HepG2 (cell line): ENCODE measurements at regions not wholly inside any gene's neighbourhood (a gene's known extent, or its start where the extent isn't known, plus 50 kb on each side); places are given as distances from the start of the nearest gene placed in this dataset.

ENCODE experiments used
- ATAC-seq: fragments of 200-7000 bp; cut with Tn5 transposase; 3 replicates; pipeline ENCODE4 v1.9.1; 2020; ENCODE audit warnings: mild to moderate bottlenecking, moderate library complexity
- BruUV-seq: library from RNA; stranded (reverse); fragments of 400-500 nt; replicated peaks from 2 replicates; lab custom pipeline; 2021; lab: Mats Ljungman, UMichigan
- CTCF ChIA-PET: fragments of 300-600 bp; formaldehyde crosslinking; extraction: SDS; loops from one replicate; lab custom pipeline; 2021; ENCODE audit warnings: low total read pairs, inconsistent platforms, low intra/inter-chr PET ratio; lab: Yijun Ruan, JAX
- POLR2A ChIA-PET: fragments of 350-600 bp; sonication (Branson Sonifier 250); formaldehyde crosslinking; loops from one replicate; lab custom pipeline; 2020; ENCODE audit warnings: antibody characterized with exemption, inconsistent platforms; lab: Yijun Ruan, JAX
- DNase-seq: peaks from one replicate; pipeline ENCODE4 v3.0.0-alpha.2; 2015; ENCODE audit warnings: low spot score
- FAIRE-seq: peaks from 3 replicates; lab custom pipeline; 2011; peaks lifted over from hg19 to GRCh38; lab: Jason Lieb, UNC
- H2AFZ ChIP-seq: one replicate; pipeline ENCODE4 v1.6.1; 2011; ENCODE audit warnings: low read length, inconsistent platforms
- H3K27ac ChIP-seq: fragments of 300-600 bp; 3 replicates; pipeline ENCODE4 v1.8.0; 2011; ENCODE audit warnings: mixed run types, mild to moderate bottlenecking, mixed read lengths, low read length, inconsistent platforms; ENCODE audit not compliant: insufficient read depth; ENCODE audit errors: extremely low read length
- H3K27me3 ChIP-seq, 2 experiments: fragments of 200-600 bp in 1 of 2; 2 replicates in 1 of 2; 3 replicates in 1 of 2; pipeline versions ENCODE4 v1.6.0 to v1.8.0; 2011; ENCODE audit warnings: low read length in 2 of 2, mild to moderate bottlenecking in 2 of 2, moderate library complexity in 2 of 2, inconsistent platforms in 1 of 2; ENCODE audit not compliant: insufficient read depth in 2 of 2, control insufficient read depth in 1 of 2
- H3K36me3 ChIP-seq, 2 experiments: fragments of 200-600 bp in 1 of 2; replicated peaks in 1 of 2; 2 replicates in 1 of 2; 3 replicates in 1 of 2; pipeline versions ENCODE4 v1.5.1 to v1.8.0; 2011; ENCODE audit warnings: low read length in 2 of 2, inconsistent platforms in 1 of 2; ENCODE audit not compliant: insufficient read depth in 2 of 2, control insufficient read depth in 1 of 2
- H3K4me1 ChIP-seq: 2 replicates; pipeline ENCODE4 v1.5.1; 2012; ENCODE audit warnings: low read length, inconsistent platforms; ENCODE audit not compliant: insufficient read depth
- H3K4me2 ChIP-seq: 2 replicates; pipeline ENCODE4 v1.6.0; 2011; ENCODE audit warnings: low read depth, low read length, inconsistent platforms
- H3K4me3 ChIP-seq, 3 experiments: fragments of 200-600 bp in 1 of 3; sonication (generic), shearing (Covaris generic) in 1 of 3; replicated peaks in 1 of 3; 2 replicates each; pipeline ENCODE4 v1.5.1; 2011 to 2016; ENCODE audit warnings: low read length in 3 of 3, inconsistent platforms in 2 of 3, low read depth in 2 of 3, mild to moderate bottlenecking in 2 of 3, control low read depth in 1 of 3, mixed read lengths in 1 of 3; ENCODE audit not compliant: insufficient read depth in 1 of 3
- H3K79me2 ChIP-seq: one replicate; pipeline ENCODE4 v1.6.1; 2011; ENCODE audit warnings: low read length, inconsistent platforms; ENCODE audit not compliant: insufficient read depth
- H3K9ac ChIP-seq: 2 replicates; pipeline ENCODE4 v1.6.0; 2011; ENCODE audit warnings: mild to moderate bottlenecking, low read depth, low read length, inconsistent platforms; ENCODE audit not compliant: insufficient read depth
- H3K9me3 ChIP-seq: 2 replicates; pipeline ENCODE4 v1.5.1; 2012; ENCODE audit warnings: mild to moderate bottlenecking, low read length
- H4K20me1 ChIP-seq: 2 replicates; pipeline ENCODE4 v1.6.0; 2011; ENCODE audit warnings: inconsistent platforms, mild to moderate bottlenecking, low read length, moderate library complexity; ENCODE audit not compliant: insufficient read depth
- ATRX ChIP-seq: sonication (generic); formaldehyde crosslinking; IDR thresholded peaks from 2 replicates; pipeline ENCODE4 v1.4.0; 2020; ENCODE audit warnings: missing genetic modification reagents, borderline replicate concordance
- HOXA5 ChIP-seq: sonication (generic); formaldehyde crosslinking; IDR thresholded peaks from 2 replicates; pipeline ENCODE4 v1.4.0; 2020; ENCODE audit warnings: missing genetic modification reagents
- ZBTB7B ChIP-seq: sonication (generic); formaldehyde crosslinking; IDR thresholded peaks from 2 replicates; pipeline ENCODE4 v1.4.0; 2020; ENCODE audit warnings: missing genetic modification reagents
- ZNF34 ChIP-seq: sonication (generic); formaldehyde crosslinking; IDR thresholded peaks from 2 replicates; pipeline ENCODE4 v1.4.0; 2020; ENCODE audit warnings: mild to moderate bottlenecking, missing genetic modification reagents, borderline replicate concordance
- ZNF749 ChIP-seq: sonication (generic); formaldehyde crosslinking; IDR thresholded peaks from 2 replicates; pipeline ENCODE4 v1.8.0; 2022; ENCODE audit warnings: mild to moderate bottlenecking, missing genetic modification reagents, moderate library complexity, borderline replicate concordance
- WGBS: methylation state at CpG from one replicate; pipeline ENCODE4 v1.1.6; 2017; ENCODE audit warnings: low lambda C conversion rate; 5-methylcytosine and 5-hydroxymethylcytosine counted together
- in situ Hi-C: cut with HindIII; loops from 2 replicates; pipeline ENCODE4 v1.10.0; 2017; ENCODE audit warnings: low pct_unique_long_range_greater_than_20kb; ENCODE audit not compliant: extremely low pct_ligation_motif_present
- intact Hi-C: fragments of 100-400 bp; cut with micrococcal nuclease; formaldehyde crosslinking; loops from one replicate; pipeline ENCODE4 v1.10.0; 2022; ENCODE audit not compliant: unreplicated experiment
- TF ChIP-seq, protein P1 (sequence below): sonication (generic); formaldehyde crosslinking; conservative IDR thresholded peaks from 2 replicates; pipeline ENCODE4 v1.8.1; 2023; ENCODE audit warnings: missing genetic modification reagents
- TF ChIP-seq, protein P2 (sequence below): IDR thresholded peaks from 2 replicates; pipeline ENCODE4 v1.6.1; 2012; ENCODE audit warnings: low read depth, low read length, improper control_type of control experiment
- TF ChIP-seq, protein P3 (sequence below): sonication (generic); formaldehyde crosslinking; conservative IDR thresholded peaks from 2 replicates; pipeline ENCODE4 v1.5.0; 2020; ENCODE audit warnings: missing genetic modification reagents

DNA sequence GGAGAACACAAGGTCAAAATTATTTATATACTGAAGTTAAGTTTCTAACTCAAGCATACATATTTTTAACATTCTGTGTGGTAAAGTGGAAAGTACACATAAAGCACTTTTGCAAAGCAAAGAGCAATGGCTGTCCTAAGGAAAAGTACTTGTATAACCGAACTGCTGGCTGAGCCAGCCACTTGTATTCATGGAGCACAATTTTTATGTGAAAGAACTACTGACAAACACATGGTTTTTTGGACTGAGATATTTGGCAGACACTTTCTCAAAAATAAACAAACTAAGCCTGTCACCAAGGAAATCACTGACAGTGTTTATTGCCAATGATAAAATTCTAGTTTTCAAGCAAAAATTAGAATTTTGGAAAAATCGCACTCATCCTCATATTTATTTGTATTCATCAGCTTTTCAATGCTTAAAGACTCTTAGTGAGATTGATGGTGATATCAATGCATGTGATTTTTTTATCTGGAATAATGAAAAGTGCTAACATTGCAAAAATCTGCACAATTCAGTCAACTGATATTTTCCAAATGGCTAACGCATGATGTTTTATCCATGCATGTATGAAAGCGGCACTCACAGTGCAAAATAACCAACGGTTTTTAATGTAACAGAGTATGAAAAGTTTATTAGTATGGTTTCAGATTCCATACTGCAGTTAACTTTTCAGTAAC is 125.3 kb downstream of the IPO8 start (continued):
- TF ChIP-seq, protein P1, sequence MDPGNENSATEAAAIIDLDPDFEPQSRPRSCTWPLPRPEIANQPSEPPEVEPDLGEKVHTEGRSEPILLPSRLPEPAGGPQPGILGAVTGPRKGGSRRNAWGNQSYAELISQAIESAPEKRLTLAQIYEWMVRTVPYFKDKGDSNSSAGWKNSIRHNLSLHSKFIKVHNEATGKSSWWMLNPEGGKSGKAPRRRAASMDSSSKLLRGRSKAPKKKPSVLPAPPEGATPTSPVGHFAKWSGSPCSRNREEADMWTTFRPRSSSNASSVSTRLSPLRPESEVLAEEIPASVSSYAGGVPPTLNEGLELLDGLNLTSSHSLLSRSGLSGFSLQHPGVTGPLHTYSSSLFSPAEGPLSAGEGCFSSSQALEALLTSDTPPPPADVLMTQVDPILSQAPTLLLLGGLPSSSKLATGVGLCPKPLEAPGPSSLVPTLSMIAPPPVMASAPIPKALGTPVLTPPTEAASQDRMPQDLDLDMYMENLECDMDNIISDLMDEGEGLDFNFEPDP (CRISPR knock-in tag), result no peak
- TF ChIP-seq, all 625 proteins: peak for 2

DNA sequence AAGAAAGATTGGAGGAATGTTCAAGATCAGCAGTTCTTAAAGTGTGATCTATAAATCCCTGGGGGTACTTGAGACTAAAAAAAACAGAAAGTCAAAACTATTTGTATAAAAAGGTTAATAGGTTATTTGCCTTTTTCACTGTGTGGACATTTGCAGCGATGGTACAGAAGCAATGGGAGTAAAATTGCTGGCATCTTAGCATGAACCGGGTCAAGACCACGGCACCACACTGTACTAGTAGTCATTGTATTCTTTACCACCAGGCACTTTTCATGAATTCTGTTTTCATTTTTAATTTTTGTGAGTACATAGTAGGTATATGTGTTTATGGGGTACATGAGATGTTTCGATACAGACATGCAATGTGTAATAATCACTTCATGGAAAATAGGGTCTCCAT is 126.2 kb downstream of the IPO8 start:
- H3K27ac ChIP-seq, result no peak overlapping the region
- WGBS, result 48% methylated on average over 4 of the region's 4 CpGs
- H3K4me2 ChIP-seq, result no peak overlapping the region
- DNase-seq, result no peak
- H3K27me3 ChIP-seq, result no peaks in the 10 kb centered on the region
- in situ Hi-C loops, result no loop called here
- H3K36me3 ChIP-seq, result no peaks in the 10 kb centered on the region
- H4K20me1 ChIP-seq, result no peaks in the 10 kb centered on the region
- H3K9ac ChIP-seq, result no peak overlapping the region
- CTCF ChIA-PET, result no interaction called here
- TF ChIP-seq ZNF34 (CRISPR knock-in tag), result no peak
- TF ChIP-seq, protein P2, sequence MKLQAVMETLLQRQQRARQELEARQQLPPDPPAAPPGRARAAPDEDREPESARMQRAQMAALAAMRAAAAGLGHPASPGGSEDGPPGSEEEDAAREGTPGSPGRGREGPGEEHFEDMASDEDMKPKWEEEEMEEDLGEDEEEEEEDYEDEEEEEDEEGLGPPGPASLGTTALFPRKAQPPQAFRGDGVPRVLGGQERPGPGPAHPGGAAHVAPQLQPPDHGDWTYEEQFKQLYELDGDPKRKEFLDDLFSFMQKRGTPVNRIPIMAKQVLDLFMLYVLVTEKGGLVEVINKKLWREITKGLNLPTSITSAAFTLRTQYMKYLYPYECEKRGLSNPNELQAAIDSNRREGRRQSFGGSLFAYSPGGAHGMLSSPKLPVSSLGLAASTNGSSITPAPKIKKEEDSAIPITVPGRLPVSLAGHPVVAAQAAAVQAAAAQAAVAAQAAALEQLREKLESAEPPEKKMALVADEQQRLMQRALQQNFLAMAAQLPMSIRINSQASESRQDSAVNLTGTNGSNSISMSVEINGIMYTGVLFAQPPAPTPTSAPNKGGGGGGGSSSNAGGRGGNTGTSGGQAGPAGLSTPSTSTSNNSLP, result no peak
- no peak for TF ChIP-seq ZBTB7B
- TF ChIP-seq, protein P3, sequence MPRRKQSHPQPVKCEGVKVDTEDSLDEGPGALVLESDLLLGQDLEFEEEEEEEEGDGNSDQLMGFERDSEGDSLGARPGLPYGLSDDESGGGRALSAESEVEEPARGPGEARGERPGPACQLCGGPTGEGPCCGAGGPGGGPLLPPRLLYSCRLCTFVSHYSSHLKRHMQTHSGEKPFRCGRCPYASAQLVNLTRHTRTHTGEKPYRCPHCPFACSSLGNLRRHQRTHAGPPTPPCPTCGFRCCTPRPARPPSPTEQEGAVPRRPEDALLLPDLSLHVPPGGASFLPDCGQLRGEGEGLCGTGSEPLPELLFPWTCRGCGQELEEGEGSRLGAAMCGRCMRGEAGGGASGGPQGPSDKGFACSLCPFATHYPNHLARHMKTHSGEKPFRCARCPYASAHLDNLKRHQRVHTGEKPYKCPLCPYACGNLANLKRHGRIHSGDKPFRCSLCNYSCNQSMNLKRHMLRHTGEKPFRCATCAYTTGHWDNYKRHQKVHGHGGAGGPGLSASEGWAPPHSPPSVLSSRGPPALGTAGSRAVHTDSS (CRISPR knock-in tag), result no peak
- no peak for TF ChIP-seq ZNF749 (CRISPR knock-in tag)
- no peak for TF ChIP-seq ATRX (CRISPR knock-in tag)
- no peak for TF ChIP-seq HOXA5 (CRISPR knock-in tag)
- TF ChIP-seq, all 625 proteins: peak for 0
- H2AFZ ChIP-seq, result no peak overlapping the region
- ATAC-seq, result no peak
- FAIRE-seq, result no peak
- BruUV-seq, result no TSS peak
- no peak overlapping the region for H3K4me3 ChIP-seq
- intact Hi-C loops, result no loop called here
- POLR2A ChIA-PET, result no interaction called here
- H3K9me3 ChIP-seq, result no peaks in the 10 kb centered on the region
- H3K79me2 ChIP-seq, result no peaks in the 10 kb centered on the region
- H3K4me1 ChIP-seq, result peaks cover 25% of the 10 kb centered on the region
